Uterus (tissue), 3 donors: ENCODE measurements at regions not wholly inside any gene's neighbourhood (a gene's known extent, or its start where the extent isn't known, plus 50 kb on each side); places are given as distances from the start of the nearest gene placed in this dataset.

Source experiments
- DNase-seq, 2 donors: peaks; one replicate each; pipeline ENCODE4 v3.0.0-alpha.2; 2019 to 2020
- H3K27ac ChIP-seq, 2 donors: fragments of 200-600 bp; sonication (generic); 1 replicate in 1 of 2; 2 replicates in 1 of 2; pipeline ENCODE4 v1.5.1; 2016 to 2018
- H3K27me3 ChIP-seq, 2 donors: fragments of 200-600 bp; sonication (generic); one replicate each; pipeline ENCODE4 v1.5.1; 2018 to 2019; ENCODE audit warnings: control low read depth in 1 of 2
- H3K36me3 ChIP-seq, 2 donors: fragments of 200-600 bp; sonication (generic); one replicate each; pipeline ENCODE4 v1.5.1; 2019; ENCODE audit warnings: control low read depth in 1 of 2
- H3K4me1 ChIP-seq, 2 donors: fragments of 200-600 bp; sonication (generic); one replicate each; pipeline ENCODE4 v1.5.1; 2018 to 2019; ENCODE audit warnings: control low read depth in 1 of 2
- H3K4me3 ChIP-seq, 2 donors: fragments of 200-600 bp; sonication (generic); 1 replicate in 1 of 2; 2 replicates in 1 of 2; pipeline ENCODE4 v1.5.1; 2018 to 2019; ENCODE audit warnings: mild to moderate bottlenecking in 1 of 2
- H3K9me3 ChIP-seq, 2 donors: fragments of 200-600 bp; sonication (generic); one replicate each; pipeline ENCODE4 v1.5.1; 2019; ENCODE audit warnings: control low read depth in 1 of 2
- POLR2A ChIP-seq, 2 donors: fragments of 450-650 bp; IDR thresholded peaks; one replicate each; pipeline ENCODE4 v1.6.1; 2016; ENCODE audit warnings: antibody characterized with exemption in 2 of 2, mild to moderate bottlenecking in 1 of 2, moderate library complexity in 1 of 2
- intact Hi-C: fragments of 100-400 bp; cut with DNase I; formaldehyde crosslinking; loops from one replicate; pipeline ENCODE4 v1.15.1; 2023; ENCODE audit warnings: low total_unique reads
- TF ChIP-seq, protein P1 (sequence below), 4 experiments: fragments of 200-600 bp in 2 of 4; fragments of 450-650 bp in 2 of 4; sonication (generic) in 2 of 4; IDR thresholded peaks; one replicate each; pipeline ENCODE4 v1.5.1; 2016 to 2019; ENCODE audit warnings: antibody characterized with exemption in 4 of 4, mild to moderate bottlenecking in 2 of 4, moderate library complexity in 1 of 4
- donor health status: DM: yes; HTN: yes; CAD: no.

DNA sequence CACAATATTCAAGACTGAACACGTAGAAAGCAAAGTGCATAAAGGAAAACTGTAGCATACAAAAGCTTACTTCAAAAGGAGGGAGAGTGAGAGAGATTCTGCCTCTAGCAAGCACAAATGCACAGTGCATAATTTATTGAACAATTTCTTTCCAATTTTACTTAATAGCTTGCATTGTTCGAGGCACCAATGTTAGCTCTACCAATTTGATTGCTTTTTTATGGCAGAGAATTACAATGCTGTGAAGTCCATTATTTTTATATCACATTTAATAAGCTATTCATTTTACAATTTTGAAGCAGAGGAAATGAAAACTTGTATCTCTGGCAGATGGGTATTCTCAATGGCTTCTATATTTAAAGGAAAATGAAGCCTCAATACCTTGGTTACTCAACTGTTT, 331.7 kb downstream of the GPM6A start:
- TF ChIP-seq POLR2A (IDR thresholded peaks at IDR 0.05), result no peak
- TF ChIP-seq, protein P1, sequence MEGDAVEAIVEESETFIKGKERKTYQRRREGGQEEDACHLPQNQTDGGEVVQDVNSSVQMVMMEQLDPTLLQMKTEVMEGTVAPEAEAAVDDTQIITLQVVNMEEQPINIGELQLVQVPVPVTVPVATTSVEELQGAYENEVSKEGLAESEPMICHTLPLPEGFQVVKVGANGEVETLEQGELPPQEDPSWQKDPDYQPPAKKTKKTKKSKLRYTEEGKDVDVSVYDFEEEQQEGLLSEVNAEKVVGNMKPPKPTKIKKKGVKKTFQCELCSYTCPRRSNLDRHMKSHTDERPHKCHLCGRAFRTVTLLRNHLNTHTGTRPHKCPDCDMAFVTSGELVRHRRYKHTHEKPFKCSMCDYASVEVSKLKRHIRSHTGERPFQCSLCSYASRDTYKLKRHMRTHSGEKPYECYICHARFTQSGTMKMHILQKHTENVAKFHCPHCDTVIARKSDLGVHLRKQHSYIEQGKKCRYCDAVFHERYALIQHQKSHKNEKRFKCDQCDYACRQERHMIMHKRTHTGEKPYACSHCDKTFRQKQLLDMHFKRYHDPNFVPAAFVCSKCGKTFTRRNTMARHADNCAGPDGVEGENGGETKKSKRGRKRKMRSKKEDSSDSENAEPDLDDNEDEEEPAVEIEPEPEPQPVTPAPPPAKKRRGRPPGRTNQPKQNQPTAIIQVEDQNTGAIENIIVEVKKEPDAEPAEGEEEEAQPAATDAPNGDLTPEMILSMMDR (IDR thresholded peaks at IDR 0.05), result no peak
- H3K9me3 ChIP-seq, result no peaks in the 10 kb centered on the region
- H3K27ac ChIP-seq, result no peak overlapping the region
- no peaks in the 10 kb centered on the region for H3K4me1 ChIP-seq
- H3K27me3 ChIP-seq, result no peaks in the 10 kb centered on the region
- peaks cover 0 to 2% of the 10 kb centered on the region in 2 donors for H3K36me3 ChIP-seq
- intact Hi-C loops, result no loop called here
- H3K4me3 ChIP-seq, result no peak overlapping the region
- DNase-seq, result no peak

DNA sequence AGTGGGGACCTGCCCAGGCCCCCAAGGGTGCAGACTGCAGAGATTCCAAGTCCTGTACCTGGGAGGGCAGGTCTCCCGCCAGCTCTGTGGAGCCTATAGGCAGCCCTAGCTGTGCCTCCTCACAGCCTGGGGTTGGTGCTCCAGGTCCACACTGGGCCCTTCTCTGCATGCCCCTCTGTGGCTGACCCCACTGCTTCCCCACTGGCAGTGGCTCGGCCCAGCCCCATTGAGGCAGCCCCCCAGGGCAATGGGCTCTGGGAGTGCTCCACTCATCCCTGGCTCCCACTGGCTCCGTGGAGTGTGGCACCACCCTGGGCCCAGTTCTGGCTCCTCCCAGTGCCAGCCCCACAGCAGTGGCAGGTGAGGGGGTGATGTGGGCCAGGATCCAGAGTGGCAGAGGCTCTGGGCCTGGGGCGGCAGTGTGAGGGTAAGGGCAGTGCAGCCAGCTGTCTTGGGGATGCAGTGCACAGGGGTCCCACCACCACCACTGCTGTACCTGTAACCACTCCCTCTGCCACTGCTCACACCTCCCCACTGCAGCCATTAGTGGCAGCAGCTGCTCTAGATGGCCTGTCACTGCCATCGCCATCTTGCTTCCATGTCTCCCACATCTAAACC, 312.2 kb downstream of the GPM6A start:
- intact Hi-C loops, result no loop called here
- TF ChIP-seq, protein P1 (IDR thresholded peaks at IDR 0.05), result no peak
- no peak for TF ChIP-seq POLR2A (IDR thresholded peaks at IDR 0.05)

DNA sequence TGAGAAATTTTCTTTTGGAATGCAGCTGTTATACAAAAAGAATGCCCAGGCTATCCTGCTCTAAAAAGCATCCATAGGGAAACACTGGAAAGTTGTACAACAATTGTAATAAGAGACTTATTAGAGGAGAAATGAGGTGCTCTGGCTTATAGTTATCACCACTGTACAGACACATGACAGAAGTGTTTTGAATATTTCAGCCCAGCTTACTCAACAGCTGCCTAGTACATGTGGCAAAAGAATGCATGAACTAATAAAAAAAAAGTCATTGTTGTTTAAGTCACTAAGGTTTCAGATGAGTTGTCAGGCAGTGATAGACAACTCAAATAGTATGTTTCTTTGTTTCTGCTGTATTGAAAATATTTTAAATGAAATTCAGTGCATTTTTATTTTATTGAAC, 307.7 kb downstream of the GPM6A start:
- no peak overlapping the region for H3K27ac ChIP-seq
- no peaks in the 10 kb centered on the region for H3K4me1 ChIP-seq
- H3K9me3 ChIP-seq, result no peaks in the 10 kb centered on the region

More for the DNA sequence above, 312.2 kb downstream of the GPM6A start:
- H3K27ac ChIP-seq, result no peak overlapping the region
- no peaks in the 10 kb centered on the region for H3K9me3 ChIP-seq
- H3K27me3 ChIP-seq, result no peaks in the 10 kb centered on the region
- H3K4me1 ChIP-seq, result no peaks in the 10 kb centered on the region
- no peak for DNase-seq
- H3K36me3 ChIP-seq, result no peaks in the 10 kb centered on the region
- H3K4me3 ChIP-seq, result no peak overlapping the region

DNA sequence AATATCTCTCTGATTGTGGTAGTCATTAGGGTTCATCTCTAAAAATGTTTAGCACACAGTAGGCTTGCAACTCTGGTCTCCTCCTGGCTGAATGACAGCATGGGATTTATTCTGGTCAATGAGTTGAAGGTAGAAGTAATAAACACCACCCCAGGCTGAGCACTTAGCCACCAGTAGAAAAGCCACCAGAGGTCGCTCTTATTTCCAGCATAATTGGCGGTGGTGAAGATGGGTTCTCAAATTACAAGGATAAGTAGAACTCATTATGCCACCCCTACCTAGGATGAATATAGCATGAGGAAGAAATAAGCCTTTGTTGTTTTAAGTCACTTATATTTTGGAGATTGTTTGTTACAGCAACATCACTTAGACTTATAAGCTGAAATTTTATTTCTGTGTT, 302.7 kb downstream of the GPM6A start:
- Histone ChIP-seq H3K4me1 (no peaks in the 10 kb centered on the region), H3K9me3 (no peaks in the 10 kb centered on the region), H3K36me3 (no peaks in the 10 kb centered on the region), H3K4me3 (no peak overlapping the region), H3K27me3 (no peaks in the 10 kb centered on the region), H3K27ac (no peak overlapping the region)
- DNase-seq, result no peak
- intact Hi-C loops, result no loop called here
- TF ChIP-seq, protein P1 (IDR thresholded peaks at IDR 0.05), result no peak
- TF ChIP-seq POLR2A (IDR thresholded peaks at IDR 0.05), result no peak

More for the DNA sequence above, 307.7 kb downstream of the GPM6A start:
- H3K27me3 ChIP-seq, result no peaks in the 10 kb centered on the region
- no peak for TF ChIP-seq POLR2A (IDR thresholded peaks at IDR 0.05)
- TF ChIP-seq, protein P1 (IDR thresholded peaks at IDR 0.05), result no peak
- H3K4me3 ChIP-seq, result no peak overlapping the region
- DNase-seq, result no peak
- intact Hi-C loops, result no loop called here
- H3K36me3 ChIP-seq, result no peaks in the 10 kb centered on the region

DNA sequence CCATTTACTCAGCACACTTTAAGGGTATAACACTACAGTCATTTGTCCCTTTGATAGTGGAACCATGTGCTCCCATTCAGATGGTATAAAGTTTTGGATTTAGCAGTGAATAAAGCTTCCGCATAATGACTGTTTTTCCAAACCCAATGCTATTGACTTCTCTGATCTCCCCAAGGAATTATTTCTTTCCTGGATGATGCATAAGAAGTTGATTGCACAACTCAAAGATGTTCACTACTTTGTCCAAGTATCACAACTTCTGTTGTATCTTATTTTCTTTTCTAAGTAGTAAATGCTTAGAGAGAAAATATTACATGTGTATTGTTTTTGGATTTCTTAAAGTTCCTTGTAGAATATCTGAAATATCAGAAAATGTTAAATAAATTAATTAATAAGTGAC, 300.2 kb downstream of the GPM6A start:
- Histone ChIP-seq H3K27ac (no peak overlapping the region), H3K4me3 (no peak overlapping the region), H3K9me3 (no peaks in the 10 kb centered on the region), H3K36me3 (no peaks in the 10 kb centered on the region), H3K27me3 (no peaks in the 10 kb centered on the region), H3K4me1 (no peaks in the 10 kb centered on the region)
- TF ChIP-seq, protein P1 (IDR thresholded peaks at IDR 0.05), result no peak
- no peak for TF ChIP-seq POLR2A (IDR thresholded peaks at IDR 0.05)
- intact Hi-C loops, result no loop called here
- DNase-seq, result no peak
